GM12801 (cell line): ENCODE measurements at regions not wholly inside any gene's neighbourhood (a gene's known extent, or its start where the extent isn't known, plus 50 kb on each side); places are given as distances from the start of the nearest gene placed in this dataset.

Experiments used
- TF ChIP-seq, protein P1 (sequence below): IDR thresholded peaks from one replicate; pipeline ENCODE4 v1.5.1; 2011; ENCODE audit warnings: control low read depth; ENCODE audit not compliant: insufficient read length; ENCODE audit errors: extremely low read depth

DNA sequence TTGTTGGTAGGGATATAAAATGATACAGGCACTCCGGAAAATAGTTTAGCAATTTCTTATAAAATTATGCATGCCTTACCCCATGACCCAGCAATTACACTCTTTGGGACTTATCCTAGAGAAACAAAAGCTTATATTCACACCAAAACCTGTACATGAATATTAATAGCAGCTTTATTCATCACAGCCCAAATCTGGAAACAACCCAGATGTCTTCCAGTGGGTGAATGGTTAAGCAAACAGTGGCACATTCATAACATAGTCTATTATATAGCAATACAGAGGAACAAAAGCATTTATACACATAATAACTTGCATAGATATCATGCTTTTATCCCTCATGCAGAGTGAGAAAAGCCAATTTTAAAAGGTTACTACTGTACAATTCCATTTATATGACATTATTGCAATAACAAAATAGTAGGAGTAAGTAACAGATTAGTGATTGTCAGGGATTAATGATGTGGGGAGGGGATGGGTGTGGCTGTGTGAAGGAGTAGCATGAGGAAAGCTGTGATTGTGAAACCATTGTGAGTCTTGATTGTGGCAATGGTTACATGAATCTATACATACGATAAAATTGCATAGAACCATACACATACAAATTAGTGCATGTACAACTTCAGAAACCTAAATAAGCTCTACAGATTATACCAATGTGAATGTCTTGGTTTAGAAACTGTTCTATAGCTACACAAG is 363.1 kb upstream of the OR4E1 start:
- TF ChIP-seq, protein P1, sequence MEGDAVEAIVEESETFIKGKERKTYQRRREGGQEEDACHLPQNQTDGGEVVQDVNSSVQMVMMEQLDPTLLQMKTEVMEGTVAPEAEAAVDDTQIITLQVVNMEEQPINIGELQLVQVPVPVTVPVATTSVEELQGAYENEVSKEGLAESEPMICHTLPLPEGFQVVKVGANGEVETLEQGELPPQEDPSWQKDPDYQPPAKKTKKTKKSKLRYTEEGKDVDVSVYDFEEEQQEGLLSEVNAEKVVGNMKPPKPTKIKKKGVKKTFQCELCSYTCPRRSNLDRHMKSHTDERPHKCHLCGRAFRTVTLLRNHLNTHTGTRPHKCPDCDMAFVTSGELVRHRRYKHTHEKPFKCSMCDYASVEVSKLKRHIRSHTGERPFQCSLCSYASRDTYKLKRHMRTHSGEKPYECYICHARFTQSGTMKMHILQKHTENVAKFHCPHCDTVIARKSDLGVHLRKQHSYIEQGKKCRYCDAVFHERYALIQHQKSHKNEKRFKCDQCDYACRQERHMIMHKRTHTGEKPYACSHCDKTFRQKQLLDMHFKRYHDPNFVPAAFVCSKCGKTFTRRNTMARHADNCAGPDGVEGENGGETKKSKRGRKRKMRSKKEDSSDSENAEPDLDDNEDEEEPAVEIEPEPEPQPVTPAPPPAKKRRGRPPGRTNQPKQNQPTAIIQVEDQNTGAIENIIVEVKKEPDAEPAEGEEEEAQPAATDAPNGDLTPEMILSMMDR = no peak

DNA sequence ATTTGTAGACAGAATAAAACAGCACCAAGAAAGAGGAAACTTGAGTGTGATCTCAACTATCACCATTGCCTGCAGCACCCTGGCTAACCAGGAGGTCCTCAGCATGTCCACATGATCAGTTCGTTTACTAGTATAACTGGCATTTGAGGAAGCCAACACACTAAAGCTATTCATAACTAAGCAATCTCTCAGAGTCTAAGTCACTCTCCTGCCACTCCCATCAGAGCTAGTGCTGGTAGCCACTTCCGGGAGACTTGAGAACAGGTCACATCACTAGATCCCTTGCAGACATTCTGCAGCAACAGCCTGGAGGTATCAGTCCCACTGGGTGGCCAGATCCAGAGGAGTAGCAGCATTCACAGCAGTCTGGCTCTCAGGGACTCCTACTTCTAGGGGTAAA is 352.9 kb upstream of the OR4E1 start:
- TF ChIP-seq, protein P1 = no peak

DNA sequence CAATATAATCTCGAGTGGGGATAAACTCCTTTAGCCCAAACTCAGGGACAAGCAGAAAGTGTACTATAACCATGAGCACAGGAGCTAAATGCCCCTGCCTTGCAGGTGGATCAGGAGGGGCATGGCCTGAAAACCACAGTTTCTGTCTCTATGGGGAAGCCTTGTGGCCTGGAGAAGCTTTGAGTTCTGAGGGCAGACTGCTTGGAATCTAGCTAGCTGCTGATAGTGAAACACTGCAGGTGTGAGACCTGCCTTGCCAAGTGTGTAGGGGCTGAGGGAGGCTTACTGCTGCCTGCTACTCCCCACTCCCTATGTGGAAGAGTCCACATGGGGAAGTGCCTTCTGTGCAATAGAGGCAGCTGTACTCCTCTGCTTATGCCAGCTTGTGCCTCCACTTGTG is 352.3 kb upstream of the OR4E1 start:
- TF ChIP-seq, protein P1 = no peak

DNA sequence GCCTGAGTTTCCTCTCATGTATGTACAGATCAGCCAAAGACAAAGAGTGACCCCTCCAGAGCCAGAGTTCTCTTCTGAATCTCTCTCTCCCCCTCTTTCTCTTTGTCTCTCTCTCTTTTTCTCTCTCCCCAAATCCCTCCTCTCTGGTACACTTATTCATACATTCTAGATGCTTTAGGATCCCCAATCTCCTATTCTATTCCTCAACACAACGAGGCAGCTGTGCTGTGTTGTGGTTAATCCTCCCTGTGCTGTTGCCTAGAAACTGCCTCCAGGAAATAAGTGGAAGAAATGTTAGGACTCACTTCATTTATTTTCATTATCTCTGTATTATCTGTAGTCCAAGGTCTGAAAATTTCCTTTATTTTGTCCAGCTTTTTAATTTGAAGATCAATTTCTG is 350.5 kb upstream of the OR4E1 start:
- TF ChIP-seq, protein P1 = no peak

DNA sequence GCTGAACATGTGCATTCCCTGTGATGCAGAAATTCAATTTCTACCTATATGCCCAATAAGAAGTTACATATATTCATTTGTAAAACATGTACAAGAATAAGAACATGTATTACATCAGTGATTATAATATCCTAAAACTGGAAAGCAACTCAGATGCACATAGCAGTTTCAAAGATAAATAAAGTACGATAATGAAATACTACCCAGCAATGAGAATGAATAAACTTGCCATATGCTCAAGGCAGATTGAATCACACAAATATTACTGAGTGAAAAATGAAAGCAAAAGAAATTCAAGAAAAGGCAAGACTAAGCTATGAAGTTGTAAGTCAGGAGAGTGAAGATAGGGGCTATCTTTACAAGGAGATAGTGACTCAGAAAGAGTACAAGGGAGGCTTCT is 345.3 kb upstream of the OR4E1 start:
- TF ChIP-seq, protein P1 = no peak

DNA sequence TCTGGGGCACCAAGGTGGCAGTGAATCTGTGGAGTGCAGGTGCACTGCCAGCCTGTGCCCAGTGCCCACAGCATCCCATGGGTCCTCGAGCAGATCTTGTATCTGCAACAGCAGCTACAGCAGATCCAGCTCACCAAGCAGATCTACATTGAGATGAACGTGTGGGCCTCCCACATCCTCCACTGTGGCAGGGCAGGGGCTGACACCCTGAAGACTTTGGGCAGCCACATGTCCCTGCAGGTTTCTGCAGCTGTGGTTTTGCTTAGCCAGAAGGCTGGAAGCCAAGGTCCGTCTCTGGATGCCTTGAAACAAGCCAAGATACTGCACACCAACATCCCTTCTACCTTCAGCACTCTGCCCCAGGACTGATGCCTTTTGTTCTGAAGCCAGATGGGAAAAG is 338.8 kb upstream of the OR4E1 start:
- TF ChIP-seq, protein P1 = no peak

DNA sequence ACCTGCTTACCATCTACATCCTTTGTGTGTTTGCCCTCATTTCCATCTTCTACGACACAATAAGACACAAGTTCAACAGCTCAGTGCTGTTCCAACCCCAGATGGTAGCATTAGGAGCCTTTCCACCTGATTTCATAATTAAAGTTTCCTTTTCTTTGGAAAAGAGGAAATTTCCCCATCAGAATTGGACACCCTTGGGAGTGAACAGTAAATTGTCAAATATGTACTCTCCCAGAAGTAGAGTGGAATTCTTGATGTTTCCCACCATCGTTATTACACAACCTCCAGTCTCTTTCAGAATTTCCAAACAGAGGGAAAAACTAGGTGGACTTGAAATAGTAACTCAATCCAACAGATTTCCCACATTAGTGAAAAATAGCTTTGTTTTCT is 337.6 kb upstream of the OR4E1 start:
- TF ChIP-seq, protein P1 = no peak
